Bronchial epithelial cell (primary cell): ENCODE measurements at regions not wholly inside any gene's neighbourhood (a gene's known extent, or its start where the extent isn't known, plus 50 kb on each side); places are given as distances from the start of the nearest gene placed in this dataset.
A peak's percentile ranks its signal among the peaks of the same experiment; 100 is the strongest.

Experiments used
- DNase-seq: peaks from one replicate; pipeline ENCODE4 v3.0.0-alpha.2; 2010; ENCODE audit warnings: low read depth
- FAIRE-seq: peaks from 2 replicates; lab custom pipeline; 2011; peaks lifted over from hg19 to GRCh38; lab: Jason Lieb, UNC
- H3K27me3 ChIP-seq: 2 replicates; pipeline ENCODE4 v1.5.1; 2011; ENCODE audit warnings: low read length; ENCODE audit not compliant: control insufficient read depth, insufficient read depth
- H3K36me3 ChIP-seq: 2 replicates; pipeline ENCODE4 v1.5.1; 2011; ENCODE audit warnings: low read length; ENCODE audit not compliant: control insufficient read depth, insufficient read depth
- H3K4me3 ChIP-seq: 2 replicates; pipeline ENCODE4 v1.5.1; 2011; ENCODE audit warnings: mild to moderate bottlenecking, low read depth, low read length, control low read depth
- CTCF ChIP-seq: IDR thresholded peaks from 2 replicates; pipeline ENCODE4 v1.5.1; 2011; ENCODE audit warnings: mild to moderate bottlenecking, moderate library complexity, low read length, control low read depth, inconsistent platforms; ENCODE audit not compliant: insufficient read depth, severe bottlenecking

GRCh38 chr2:187851955-187852561 is 297.8 kb upstream of the TFPI start:
- FAIRE-seq: no peak
- no peak for DNase-seq
- Histone ChIP-seq H3K27me3 (no peaks in the 10 kb centered on the region), H3K4me3 (no peak overlapping the region), H3K36me3 (no peaks in the 10 kb centered on the region)
- no peak for TF ChIP-seq CTCF

GRCh38 chr2:187853381-187853791 is 299.2 kb upstream of the TFPI start:
- DNase-seq (no peak), FAIRE-seq (no peak)
- no peak for TF ChIP-seq CTCF
- Histone ChIP-seq H3K27me3 (no peaks in the 10 kb centered on the region), H3K36me3 (no peaks in the 10 kb centered on the region), H3K4me3 (no peak overlapping the region)

- no peak overlapping the region for H3K4me3 ChIP-seq
- TF ChIP-seq CTCF: no peak
- no peaks in the 10 kb centered on the region for H3K27me3 ChIP-seq
- no peak for FAIRE-seq
- no peaks in the 10 kb centered on the region for H3K36me3 ChIP-seq
- no peak for DNase-seq
These were observed 300.6 kb upstream of the TFPI start for GRCh38 chr2:187854801-187855200.

GRCh38 chr2:187855689-187856088 is 301.5 kb upstream of the TFPI start:
- H3K27me3 ChIP-seq: no peaks in the 10 kb centered on the region
- FAIRE-seq: no peak
- TF ChIP-seq CTCF: no peak
- DNase-seq: peak; percentile 19
- H3K36me3 ChIP-seq: no peaks in the 10 kb centered on the region
- H3K4me3 ChIP-seq: no peak overlapping the region

- Histone ChIP-seq H3K4me3 (no peak overlapping the region), H3K27me3 (no peaks in the 10 kb centered on the region), H3K36me3 (no peaks in the 10 kb centered on the region)
- no peak for FAIRE-seq
- TF ChIP-seq CTCF: no peak
- DNase-seq: no peak
These were observed 303.6 kb upstream of the TFPI start for GRCh38 chr2:187857826-187858225.

GRCh38 chr2:187862715-187863114 is 308.5 kb upstream of the TFPI start:
- no peak for FAIRE-seq
- H3K27me3 ChIP-seq: no peaks in the 10 kb centered on the region

More at GRCh38 chr2:187862715-187863114, 308.5 kb upstream of the TFPI start:
- TF ChIP-seq CTCF: no peak
- H3K36me3 ChIP-seq: no peaks in the 10 kb centered on the region
- no peak for DNase-seq
- H3K4me3 ChIP-seq: no peak overlapping the region
